K562 (cell line): ENCODE measurements at regions not wholly inside any gene's neighbourhood (a gene's known extent, or its start where the extent isn't known, plus 50 kb on each side); places are given as distances from the start of the nearest gene placed in this dataset.

Source experiments
- ATAC-seq: fragments of 200-7000 bp; cut with Tn5 transposase; 3 replicates; pipeline ENCODE4 v1.9.1; 2020; ENCODE audit warnings: moderate library complexity
- BruUV-seq: library from RNA; stranded (reverse); fragments of 400-500 nt; replicated peaks from 2 replicates; lab custom pipeline; 2021; lab: Mats Ljungman, UMichigan
- CTCF ChIA-PET: fragments of 300-600 bp; formaldehyde crosslinking; extraction: SDS; loops from one replicate; lab custom pipeline; 2021; ENCODE audit warnings: low intra/inter-chr PET ratio; lab: Yijun Ruan, JAX
- POLR2A ChIA-PET: fragments of 300-600, 350-650 bp; sonication (Branson Sonifier 250); formaldehyde crosslinking; extraction: SDS; loops from one replicate; lab custom pipeline; 2021; ENCODE audit warnings: antibody characterized with exemption, inconsistent platforms; lab: Yijun Ruan, JAX
- DNase-seq, 4 experiments: peaks; one replicate each; pipeline versions ENCODE4 v3.0.0 to v3.0.0-alpha.2; 2011 to 2018; ENCODE audit warnings: low spot score in 3 of 4, mixed read lengths in 3 of 4; ENCODE audit errors: extremely low read depth in 1 of 4
- FAIRE-seq: peaks from 2 replicates; lab custom pipeline; 2011; peaks lifted over from hg19 to GRCh38; lab: Jason Lieb, UNC
- H2AFZ ChIP-seq: 2 replicates; pipeline ENCODE4 v1.6.0; 2011; ENCODE audit warnings: low read depth, low read length, control low read depth, inconsistent platforms
- H3K27ac ChIP-seq: fragments of 200-600 bp; 3 replicates; pipeline ENCODE4 v1.8.0; 2011; ENCODE audit warnings: low read depth, mild to moderate bottlenecking, control low read depth, inconsistent platforms, low read length, moderate library complexity, mixed read lengths; ENCODE audit errors: extremely low read depth
- H3K27me3 ChIP-seq, 2 experiments: fragments of 300-600 bp in 1 of 2; 2 replicates in 1 of 2; 3 replicates in 1 of 2; pipeline versions ENCODE4 v1.6.0 to v1.8.0; 2011; ENCODE audit warnings: inconsistent platforms in 2 of 2, low read length in 2 of 2, mild to moderate bottlenecking in 1 of 2, mixed read lengths in 1 of 2, moderate library complexity in 1 of 2; ENCODE audit not compliant: control insufficient read depth in 2 of 2, insufficient read depth in 2 of 2
- H3K36me3 ChIP-seq: fragments of 300-600 bp; 3 replicates; pipeline ENCODE4 v1.8.0; 2011; ENCODE audit warnings: mild to moderate bottlenecking, low read length, inconsistent platforms; ENCODE audit not compliant: control insufficient read depth, insufficient read depth
- H3K4me1 ChIP-seq, 2 experiments: fragments of 200-600 bp in 1 of 2; replicated peaks in 1 of 2; 2 replicates in 1 of 2; 3 replicates in 1 of 2; pipeline versions ENCODE4 v1.5.1 to v1.8.0; 2011; ENCODE audit warnings: inconsistent platforms in 2 of 2, low read length in 2 of 2, mild to moderate bottlenecking in 1 of 2, mixed read lengths in 1 of 2, moderate library complexity in 1 of 2; ENCODE audit not compliant: control insufficient read depth in 2 of 2, insufficient read depth in 2 of 2
- H3K4me2 ChIP-seq: 2 replicates; pipeline ENCODE4 v1.6.1; 2011; ENCODE audit warnings: low read length, control low read depth, inconsistent platforms, mixed read lengths; ENCODE audit not compliant: insufficient read depth
- H3K4me3 ChIP-seq: fragments of 200-600 bp; sonication (generic), shearing (Covaris generic); 2 replicates; pipeline ENCODE4 v1.5.1; 2016; ENCODE audit warnings: control low read depth, inconsistent platforms
- H3K79me2 ChIP-seq: fragments of 200-600 bp; 3 replicates; pipeline ENCODE4 v1.8.0; 2011; ENCODE audit warnings: low read length, inconsistent platforms; ENCODE audit not compliant: control insufficient read depth, insufficient read depth
- H3K9ac ChIP-seq, 2 experiments: 2 replicates each; pipeline versions ENCODE4 v1.6.0 to v1.6.1; 2011; ENCODE audit warnings: low read depth in 2 of 2, low read length in 2 of 2, control low read depth in 1 of 2, inconsistent platforms in 1 of 2, mild to moderate bottlenecking in 1 of 2, mixed read lengths in 1 of 2; ENCODE audit not compliant: insufficient read depth in 1 of 2
- H3K9me1 ChIP-seq: one replicate; pipeline ENCODE4 v1.6.0; 2011; ENCODE audit warnings: inconsistent platforms, mild to moderate bottlenecking, low read length, moderate library complexity; ENCODE audit not compliant: control insufficient read depth, insufficient read depth
- H3K9me3 ChIP-seq: replicated peaks from 2 replicates; pipeline ENCODE4 v1.5.1; 2011; ENCODE audit warnings: low read depth, low read length, inconsistent platforms; ENCODE audit not compliant: control insufficient read depth, insufficient read depth
- H4K20me1 ChIP-seq: replicated peaks from 2 replicates; pipeline ENCODE4 v1.6.1; 2011; ENCODE audit warnings: low read length, inconsistent platforms, mixed read lengths; ENCODE audit not compliant: control insufficient read depth, insufficient read depth
- CEBPG ChIP-seq, 3 experiments: fragments of 200-800 bp in 1 of 3; sonication (Bioruptor generic) in 1 of 3; sonication (generic) in 1 of 3; formaldehyde crosslinking in 1 of 3; IDR thresholded peaks in 2 of 3; conservative IDR thresholded peaks in 1 of 3; 2 replicates each; pipeline versions ENCODE4 v1.6.1 to v1.8.0; 2016 to 2022; ENCODE audit warnings: missing compliant biosample characterization in 2 of 3, missing genetic modification characterization in 2 of 3, mild to moderate bottlenecking in 1 of 3, missing genetic modification reagents in 1 of 3
- EHMT2 ChIP-seq: fragments of 450-650 bp; IDR thresholded peaks from 2 replicates; pipeline ENCODE4 v1.6.1; 2018; ENCODE audit warnings: antibody characterized with exemption
- HNRNPUL1 ChIP-seq: fragments of 200-400 bp; formaldehyde crosslinking; IDR thresholded peaks from 2 replicates; pipeline ENCODE4 v1.6.1; 2017; ENCODE audit warnings: low read length
- KDM1A ChIP-seq, 2 experiments: fragments of 450-650 bp; IDR thresholded peaks; 2 replicates each; pipeline ENCODE4 v1.6.1; 2016; ENCODE audit warnings: mild to moderate bottlenecking in 2 of 2
- MAFK ChIP-seq: IDR thresholded peaks from 2 replicates; pipeline ENCODE4 v1.6.1; 2011; ENCODE audit warnings: low read length, improper control_type of control experiment
- MCM5 ChIP-seq: fragments of 450-650 bp; IDR thresholded peaks from 2 replicates; pipeline ENCODE4 v1.6.1; 2016; ENCODE audit warnings: low read depth
- OTX1 ChIP-seq: fragments of 450-650 bp; formaldehyde crosslinking; IDR thresholded peaks from 2 replicates; pipeline ENCODE4 v1.4.0; 2022; ENCODE audit warnings: mild to moderate bottlenecking
- PHF20 ChIP-seq: fragments of 450-650 bp; IDR thresholded peaks from 2 replicates; pipeline ENCODE4 v1.6.1; 2018; ENCODE audit not compliant: partially characterized antibody
- XRCC3 ChIP-seq: fragments of 450-650 bp; IDR thresholded peaks from 2 replicates; pipeline ENCODE4 v1.6.1; 2017; ENCODE audit warnings: mild to moderate bottlenecking, moderate library complexity
- ZC3H11A ChIP-seq: IDR thresholded peaks from 2 replicates; pipeline ENCODE4 v1.6.1; 2012; ENCODE audit warnings: low read depth, low read length, improper control_type of control experiment
- ZNF384 ChIP-seq: IDR thresholded peaks from 2 replicates; pipeline ENCODE4 v1.6.1; 2012; ENCODE audit warnings: low read depth, low read length, improper control_type of control experiment
- ZNF436 ChIP-seq: fragments of 250-450, 450-650 bp; sonication (Bioruptor Pico); formaldehyde crosslinking; IDR thresholded peaks from 2 replicates; pipeline ENCODE4 v1.7.0; 2020; ENCODE audit warnings: mild to moderate bottlenecking
- ZNF778 ChIP-seq: fragments of 450-650 bp; formaldehyde crosslinking; IDR thresholded peaks from 2 replicates; pipeline ENCODE4 v1.4.0; 2020; ENCODE audit warnings: mild to moderate bottlenecking, moderate library complexity
- ZSCAN32 ChIP-seq: fragments of 450-650 bp; formaldehyde crosslinking; IDR thresholded peaks from 2 replicates; pipeline ENCODE4 v1.4.0; 2020; ENCODE audit warnings: mild to moderate bottlenecking, moderate library complexity
- WGBS: fragments of 100-300 bp; shearing (Covaris generic); methylation state at CpG from one replicate; pipeline ENCODE4 v1.1.6; 2016; ENCODE audit warnings: low coverage, mixed read lengths; ENCODE audit not compliant: insufficient coverage; ENCODE audit errors: missing lambda C conversion rate; 5-methylcytosine and 5-hydroxymethylcytosine counted together
- in situ Hi-C: fragments of 300-500 bp; cut with MboI; formaldehyde crosslinking; loops from 4 replicates; pipeline ENCODE4 v1.15.0; 2018; ENCODE audit warnings: inconsistent platforms, mixed read lengths
- intact Hi-C: fragments of 100-400 bp; cut with micrococcal nuclease; formaldehyde crosslinking; loops from 2 replicates; pipeline ENCODE4 v1.14.2; 2022
- TF ChIP-seq, protein P1 (sequence below): fragments of 250-450 bp; sonication (Bioruptor Pico); IDR thresholded peaks from 2 replicates; pipeline ENCODE4 v1.5.0; 2021; ENCODE audit warnings: mild to moderate bottlenecking, borderline replicate concordance
- TF ChIP-seq, protein P2 (sequence below): conservative IDR thresholded peaks from 2 replicates; pipeline ENCODE4 v1.6.1; 2011; ENCODE audit warnings: low read depth, mild to moderate bottlenecking, low read length; ENCODE audit not compliant: control insufficient read depth

DNA sequence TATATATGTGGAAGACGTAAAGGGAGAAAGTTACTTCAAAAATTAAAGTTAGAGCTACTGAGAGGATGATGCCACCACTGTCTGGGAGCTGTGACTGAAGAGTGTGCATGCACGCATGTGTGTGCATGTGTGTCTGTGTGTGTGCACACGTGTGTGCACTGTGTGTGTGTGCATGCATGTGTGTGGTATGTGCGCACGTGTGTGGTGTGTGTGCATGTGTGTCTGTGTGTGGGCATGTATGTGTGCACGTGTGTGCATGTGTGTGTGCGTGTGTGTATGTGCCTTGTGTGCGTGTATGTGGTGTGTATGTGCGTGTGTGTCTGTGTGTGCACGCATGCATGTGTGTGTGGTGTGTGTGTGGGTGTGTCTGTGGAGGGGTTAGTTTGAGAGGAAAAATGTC is 473.4 kb downstream of the CMPK2 start:
- Histone ChIP-seq H2AFZ (no peak overlapping the region), H3K4me3 (no peak overlapping the region), H3K4me1 (no peaks in the 10 kb centered on the region), H3K9me3 (no peaks in the 10 kb centered on the region; the same call in 1 of the 2 replicates), H3K9me1 (no peaks in the 10 kb centered on the region), H3K4me2 (no peak overlapping the region), H3K79me2 (no peaks in the 10 kb centered on the region)
- DNase-seq: no peak
- BruUV-seq: no TSS peak
- POLR2A ChIA-PET: no interaction called here
- intact Hi-C loops: no loop called here
- TF ChIP-seq MCM5: no peak
- TF ChIP-seq HNRNPUL1: no peak
- TF ChIP-seq CEBPG (CRISPR knock-in tag; IDR thresholded peaks at IDR 0.05): no peak
- no peak for TF ChIP-seq CEBPG (tag; conservative IDR thresholded peaks at IDR 0.05 in 1 of 2, IDR thresholded peaks at IDR 0.05 in 1 of 2)
- TF ChIP-seq ZNF384: no peak
- no peak for TF ChIP-seq EHMT2
- no peak for TF ChIP-seq XRCC3
- TF ChIP-seq ZSCAN32 (CRISPR knock-in tag): no peak
- TF ChIP-seq, all 486 proteins: peak for 0
- in situ Hi-C loops: no loop called here
- Histone ChIP-seq H4K20me1 (no peaks in the 10 kb centered on the region), H3K9ac (no peak overlapping the region), H3K27ac (no peak overlapping the region), H3K27me3 (no peaks in the 10 kb centered on the region), H3K36me3 (no peaks in the 10 kb centered on the region)
- CTCF ChIA-PET: no interaction called here
- whole genome bisulfite sequencing: 0% methylated on average over 10 of the region's 10 CpGs
- FAIRE-seq: no peak
- no peak for ATAC-seq

DNA sequence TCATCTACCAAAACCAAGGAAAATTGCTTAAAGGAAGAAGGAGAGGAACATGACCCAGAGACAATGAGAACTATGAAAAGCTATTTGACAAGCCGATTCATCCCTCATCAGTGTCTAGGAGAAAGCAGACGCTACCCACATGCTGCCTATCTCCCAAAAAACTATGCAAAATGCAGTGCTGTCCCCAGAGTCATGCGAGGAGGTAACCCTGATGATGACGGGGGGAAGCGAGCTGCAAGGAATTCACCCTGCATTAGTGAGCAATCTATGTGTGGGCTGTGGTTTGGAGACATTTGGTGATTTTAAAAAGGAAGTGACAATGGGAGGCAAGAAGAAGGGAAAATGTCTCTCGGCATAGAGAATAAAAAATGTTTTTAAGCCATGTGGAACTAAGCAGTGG is 472.7 kb downstream of the CMPK2 start:
- Histone ChIP-seq H3K27me3 (no peaks in the 10 kb centered on the region), H3K9me1 (no peaks in the 10 kb centered on the region), H2AFZ (no peak overlapping the region), H3K4me2 (no peak overlapping the region), H4K20me1 (no peaks in the 10 kb centered on the region), H3K4me1 (no peaks in the 10 kb centered on the region), H3K9me3 (no peaks in the 10 kb centered on the region; the same call in 1 of the 2 replicates), H3K36me3 (no peaks in the 10 kb centered on the region), H3K79me2 (no peaks in the 10 kb centered on the region), H3K4me3 (no peak overlapping the region), H3K27ac (no peak overlapping the region), H3K9ac (no peak overlapping the region)
- BruUV-seq: no TSS peak
- in situ Hi-C loops (no loop called here), intact Hi-C loops (no loop called here)
- ATAC-seq (no peak), FAIRE-seq (no peak), DNase-seq (no peak)
- WGBS: 0% methylated on average over 6 of the region's 6 CpGs
- ChIA-PET CTCF (no interaction called here), POLR2A (no interaction called here)
- TF ChIP-seq PHF20 (no peak), MAFK (no peak), ZNF436 (no peak), KDM1A (IDR thresholded peaks at IDR 0.05) (no peak), ZC3H11A (no peak), ZNF778 (CRISPR knock-in tag) (no peak), OTX1 (CRISPR knock-in tag) (no peak)
- TF ChIP-seq, protein P1, sequence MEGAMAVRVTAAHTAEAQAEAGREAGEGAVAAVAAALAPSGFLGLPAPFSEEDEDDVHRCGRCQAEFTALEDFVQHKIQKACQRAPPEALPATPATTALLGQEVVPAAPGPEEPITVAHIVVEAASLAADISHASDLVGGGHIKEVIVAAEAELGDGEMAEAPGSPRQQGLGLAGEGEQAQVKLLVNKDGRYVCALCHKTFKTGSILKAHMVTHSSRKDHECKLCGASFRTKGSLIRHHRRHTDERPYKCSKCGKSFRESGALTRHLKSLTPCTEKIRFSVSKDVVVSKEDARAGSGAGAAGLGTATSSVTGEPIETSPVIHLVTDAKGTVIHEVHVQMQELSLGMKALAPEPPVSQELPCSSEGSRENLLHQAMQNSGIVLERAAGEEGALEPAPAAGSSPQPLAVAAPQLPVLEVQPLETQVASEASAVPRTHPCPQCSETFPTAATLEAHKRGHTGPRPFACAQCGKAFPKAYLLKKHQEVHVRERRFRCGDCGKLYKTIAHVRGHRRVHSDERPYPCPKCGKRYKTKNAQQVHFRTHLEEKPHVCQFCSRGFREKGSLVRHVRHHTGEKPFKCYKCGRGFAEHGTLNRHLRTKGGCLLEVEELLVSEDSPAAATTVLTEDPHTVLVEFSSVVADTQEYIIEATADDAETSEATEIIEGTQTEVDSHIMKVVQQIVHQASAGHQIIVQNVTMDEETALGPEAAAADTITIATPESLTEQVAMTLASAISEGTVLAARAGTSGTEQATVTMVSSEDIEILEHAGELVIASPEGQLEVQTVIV (CRISPR knock-in tag): no peak
- TF ChIP-seq, protein P2, sequence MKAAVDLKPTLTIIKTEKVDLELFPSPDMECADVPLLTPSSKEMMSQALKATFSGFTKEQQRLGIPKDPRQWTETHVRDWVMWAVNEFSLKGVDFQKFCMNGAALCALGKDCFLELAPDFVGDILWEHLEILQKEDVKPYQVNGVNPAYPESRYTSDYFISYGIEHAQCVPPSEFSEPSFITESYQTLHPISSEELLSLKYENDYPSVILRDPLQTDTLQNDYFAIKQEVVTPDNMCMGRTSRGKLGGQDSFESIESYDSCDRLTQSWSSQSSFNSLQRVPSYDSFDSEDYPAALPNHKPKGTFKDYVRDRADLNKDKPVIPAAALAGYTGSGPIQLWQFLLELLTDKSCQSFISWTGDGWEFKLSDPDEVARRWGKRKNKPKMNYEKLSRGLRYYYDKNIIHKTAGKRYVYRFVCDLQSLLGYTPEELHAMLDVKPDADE: no peak
